GM21576 (cell line): ENCODE measurements at regions not wholly inside any gene's neighbourhood (a gene's known extent, or its start where the extent isn't known, plus 50 kb on each side); places are given as distances from the start of the nearest gene placed in this dataset.
"Not testable (repeated sequence)": the region's sequence is repeated elsewhere in the genome, so short reads cannot be mapped to it uniquely, and the experiment has no call there.

Source experiments
- ATAC-seq: cut with Tn5 transposase; IDR thresholded peaks from one replicate; pipeline ENCODE4 v1.9.1; 2021; ENCODE audit warnings: mild to moderate bottlenecking, moderate library complexity; ENCODE audit not compliant: unreplicated experiment

GRCh38 chr7:156025675-156026074, 213.4 kb upstream of the SHH start:
- ATAC-seq = no peak

- no peak for ATAC-seq
Observed at GRCh38 chr7:156024201-156024600, 211.9 kb upstream of the SHH start.

- no peak for ATAC-seq
Observed at GRCh38 chr7:156022483-156023459, 210.5 kb upstream of the SHH start.

GRCh38 chr7:156021471-156021870, 209.2 kb upstream of the SHH start:
- no peak for ATAC-seq

GRCh38 chr7:156020566-156020965, 208.3 kb upstream of the SHH start:
- no peak for ATAC-seq

- no peak for ATAC-seq
Observed at GRCh38 chr7:156019776-156020565, 207.7 kb upstream of the SHH start.

- ATAC-seq = no peak
Observed at GRCh38 chr7:156019308-156019707, 207.0 kb upstream of the SHH start.

GRCh38 chr7:156017916-156018700, 205.8 kb upstream of the SHH start:
- no peak for ATAC-seq

GRCh38 chr7:156017431-156017830, 205.2 kb upstream of the SHH start:
- ATAC-seq = no peak

- ATAC-seq = no peak
Observed at GRCh38 chr7:156015237-156016020, 203.2 kb upstream of the SHH start.

GRCh38 chr7:156014808-156015207, 202.5 kb upstream of the SHH start:
- no peak for ATAC-seq

- peak; percentile 76 for ATAC-seq
Observed at GRCh38 chr7:156014201-156014600, 201.9 kb upstream of the SHH start.

- ATAC-seq = no peak
Observed at GRCh38 chr7:156012412-156012811, 200.1 kb upstream of the SHH start.

- ATAC-seq = no peak
Observed at GRCh38 chr7:156009569-156009968, 197.3 kb upstream of the SHH start.

GRCh38 chr7:156006876-156007275, 194.6 kb upstream of the SHH start:
- not testable (repeated sequence) for ATAC-seq

- ATAC-seq = no peak
Observed at GRCh38 chr7:156006024-156006423, 193.8 kb upstream of the SHH start.

GRCh38 chr7:156005202-156005691, 193.0 kb upstream of the SHH start:
- no peak for ATAC-seq

- ATAC-seq = no peak
Observed at GRCh38 chr7:156004265-156005201, 192.3 kb upstream of the SHH start.
